PC-9 (cell line): ENCODE measurements at regions not wholly inside any gene's neighbourhood (a gene's known extent, or its start where the extent isn't known, plus 50 kb on each side); places are given as distances from the start of the nearest gene placed in this dataset.

Experiments used
- BruUV-seq: library from RNA; stranded (reverse); fragments of 400-500 nt; replicated peaks from 2 replicates; lab custom pipeline; 2021; lab: Mats Ljungman, UMichigan
- CTCF ChIA-PET: fragments of 300-600 bp; sonication (Branson Sonifier 250); formaldehyde crosslinking; loops from one replicate; lab custom pipeline; 2022; ENCODE audit warnings: antibody characterized with exemption; lab: Charles Lee
- POLR2A ChIA-PET: fragments of 300-600 bp; sonication (Branson Sonifier 250); formaldehyde crosslinking; loops from one replicate; lab custom pipeline; 2022; ENCODE audit warnings: antibody characterized with exemption; ENCODE audit not compliant: unreplicated experiment; lab: Charles Lee
- DNase-seq, 2 experiments: peaks; one replicate each; pipeline versions ENCODE4 v3.0.0 to v3.0.0-alpha.2; 2015 to 2022; ENCODE audit warnings: mixed read lengths in 1 of 2
- H2AFZ ChIP-seq: fragments of 200-600 bp; sonication (generic); 2 replicates; pipeline ENCODE4 v1.8.1; 2017; ENCODE audit warnings: antibody characterized with exemption
- H3F3A ChIP-seq: fragments of 200-600 bp; sonication (generic); 2 replicates; pipeline ENCODE4 v1.8.1; 2017; ENCODE audit warnings: antibody characterized with exemption, mild to moderate bottlenecking, low read depth; ENCODE audit not compliant: insufficient read depth
- H3K27ac ChIP-seq: fragments of 200-600 bp; sonication (generic); 2 replicates; pipeline ENCODE4 v1.6.1; 2016; ENCODE audit warnings: mixed run types
- H3K27me3 ChIP-seq: fragments of 200-600 bp; sonication (generic); 2 replicates; pipeline ENCODE4 v1.6.1; 2016; ENCODE audit warnings: low read depth, mixed run types; ENCODE audit not compliant: insufficient read depth
- H3K36me3 ChIP-seq: fragments of 200-600 bp; sonication (generic); 2 replicates; pipeline ENCODE4 v1.6.1; 2016; ENCODE audit warnings: low read depth, mixed run types
- H3K4me1 ChIP-seq: fragments of 200-600 bp; sonication (generic); replicated peaks from 2 replicates; pipeline ENCODE4 v1.6.1; 2016; ENCODE audit warnings: mixed run types; ENCODE audit not compliant: insufficient read depth
- H3K4me2 ChIP-seq: fragments of 200-600 bp; sonication (generic); 2 replicates; pipeline ENCODE4 v1.6.1; 2017; ENCODE audit warnings: mixed run types
- H3K4me3 ChIP-seq: fragments of 200-600 bp; sonication (generic); 2 replicates; pipeline ENCODE4 v1.6.1; 2016; ENCODE audit warnings: mixed run types
- H3K79me2 ChIP-seq: fragments of 200-600 bp; sonication (generic); 2 replicates; pipeline ENCODE4 v1.6.1; 2017; ENCODE audit warnings: low read depth, mixed run types
- H3K9me2 ChIP-seq: fragments of 200-600 bp; sonication (generic); 2 replicates; pipeline ENCODE4 v1.8.1; 2017; ENCODE audit warnings: mild to moderate bottlenecking; ENCODE audit not compliant: insufficient read depth
- H3K9me3 ChIP-seq: fragments of 200-600 bp; sonication (generic); 2 replicates; pipeline ENCODE4 v1.8.1; 2016; ENCODE audit warnings: low read depth; ENCODE audit not compliant: insufficient read depth
- H4K20me1 ChIP-seq: fragments of 200-600 bp; sonication (generic); 2 replicates; pipeline ENCODE4 v1.8.1; 2017; ENCODE audit not compliant: insufficient read depth
- CTCF ChIP-seq: fragments of 200-600 bp; sonication (generic); conservative IDR thresholded peaks from 2 replicates; pipeline ENCODE4 v1.6.1; 2017; ENCODE audit warnings: mixed run types, antibody characterized with exemption, mild to moderate bottlenecking, moderate library complexity
- EZH2 ChIP-seq: fragments of 200-600 bp; sonication (generic); IDR thresholded peaks from 2 replicates; pipeline ENCODE4 v1.8.0; 2017; ENCODE audit warnings: antibody characterized with exemption, low read depth
- intact Hi-C: fragments of 100-400 bp; cut with micrococcal nuclease; formaldehyde crosslinking; loops from one replicate; pipeline ENCODE4 v1.10.0; 2022; ENCODE audit not compliant: unreplicated experiment

- TF ChIP-seq EZH2 (no peak), CTCF (no peak)
- no peak overlapping the region for H2AFZ ChIP-seq
- no TSS peak for BruUV-seq
Measured at GRCh38 chr5:54404568-54404967, 50.9 kb upstream of the HSPB3 start.

GRCh38 chr5:54403885-54404416 is 51.5 kb upstream of the HSPB3 start:
- Histone ChIP-seq H4K20me1 (no peaks in the 10 kb centered on the region), H3K9me3 (no peaks in the 10 kb centered on the region), H3K27me3 (no peaks in the 10 kb centered on the region), H3F3A (no peaks in the 10 kb centered on the region), H3K79me2 (no peaks in the 10 kb centered on the region), H3K4me2 (no peak overlapping the region), H2AFZ (no peak overlapping the region), H3K9me2 (no peaks in the 10 kb centered on the region), H3K4me1 (no peaks in the 10 kb centered on the region), H3K36me3 (no peaks in the 10 kb centered on the region), H3K27ac (no peak overlapping the region), H3K4me3 (no peak overlapping the region)
- ChIA-PET CTCF (no interaction called here), POLR2A (no interaction called here)
- TF ChIP-seq CTCF: no peak
- no peak for TF ChIP-seq EZH2
- intact Hi-C loops: no loop called here
- no peak for DNase-seq
- BruUV-seq: no TSS peak

More at GRCh38 chr5:54404568-54404967, 50.9 kb upstream of the HSPB3 start:
- no peaks in the 10 kb centered on the region for H3K79me2 ChIP-seq
- intact Hi-C loops: no loop called here
- H3F3A ChIP-seq: no peaks in the 10 kb centered on the region
- H3K9me3 ChIP-seq: no peaks in the 10 kb centered on the region
- H3K9me2 ChIP-seq: no peaks in the 10 kb centered on the region
- no peak for DNase-seq
- H3K27ac ChIP-seq: no peak overlapping the region
- POLR2A ChIA-PET: no interaction called here
- CTCF ChIA-PET: no interaction called here
- no peak overlapping the region for H3K4me2 ChIP-seq
- no peaks in the 10 kb centered on the region for H3K36me3 ChIP-seq
- no peaks in the 10 kb centered on the region for H4K20me1 ChIP-seq
- no peak overlapping the region for H3K4me3 ChIP-seq
- H3K4me1 ChIP-seq: no peaks in the 10 kb centered on the region
- H3K27me3 ChIP-seq: no peaks in the 10 kb centered on the region

DNA sequence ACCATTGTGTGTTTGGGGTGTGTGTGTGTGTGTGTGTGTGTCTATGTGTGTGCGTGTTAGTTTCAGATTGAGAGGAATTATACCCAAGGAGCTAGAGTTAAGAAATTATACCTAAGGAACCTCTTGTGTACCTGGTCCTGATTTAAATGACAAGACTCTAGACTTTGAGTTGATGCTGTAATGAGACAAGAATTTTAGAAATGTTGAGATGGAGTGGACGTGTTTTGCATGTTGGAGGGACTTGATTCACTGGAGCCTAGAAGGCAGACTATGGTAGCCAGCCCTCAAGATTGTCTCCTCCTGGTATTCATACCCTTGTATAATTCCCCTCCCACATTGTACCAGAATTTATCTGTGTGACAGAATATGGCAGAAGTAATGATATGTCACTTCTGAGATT is 52.4 kb upstream of the HSPB3 start:
- no TSS peak for BruUV-seq
- CTCF ChIA-PET: interaction anchor here (0.6 kb wide), 1 partner anchor 85 kb away, joined by 4 read pairs; no protein-coding TSS in a partner anchor
- no peak overlapping the region for H3K4me2 ChIP-seq
- H3K4me1 ChIP-seq: no peaks in the 10 kb centered on the region
- no peaks in the 10 kb centered on the region for H3K36me3 ChIP-seq
- no peak for DNase-seq
- no peaks in the 10 kb centered on the region for H3K9me2 ChIP-seq
- H4K20me1 ChIP-seq: no peaks in the 10 kb centered on the region
- no peak overlapping the region for H3K27ac ChIP-seq
- no peaks in the 10 kb centered on the region for H3K9me3 ChIP-seq
- H3F3A ChIP-seq: no peaks in the 10 kb centered on the region
- H3K27me3 ChIP-seq: no peaks in the 10 kb centered on the region
- no peak overlapping the region for H3K4me3 ChIP-seq
- no peak overlapping the region for H2AFZ ChIP-seq
- POLR2A ChIA-PET: no interaction called here
- intact Hi-C loops: no loop called here
- TF ChIP-seq CTCF (no peak), EZH2 (no peak)
- no peaks in the 10 kb centered on the region for H3K79me2 ChIP-seq
